HG03442 (cell line): ENCODE measurements at regions not wholly inside any gene's neighbourhood (a gene's known extent, or its start where the extent isn't known, plus 50 kb on each side); places are given as distances from the start of the nearest gene placed in this dataset.
"Not testable (repeated sequence)": the region's sequence is repeated elsewhere in the genome, so short reads cannot be mapped to it uniquely, and the experiment has no call there.

Experiments used
- ATAC-seq: cut with Tn5 transposase; IDR thresholded peaks from one replicate; pipeline ENCODE4 v1.9.1; 2021; ENCODE audit warnings: mild to moderate bottlenecking, moderate library complexity; ENCODE audit not compliant: unreplicated experiment

- ATAC-seq, result no peak
Measured at GRCh38 chr7:110317541-110318265, 773.2 kb upstream of the LRRN3 start.

GRCh38 chr7:110320285-110320684 is 770.6 kb upstream of the LRRN3 start:
- not testable (repeated sequence) for ATAC-seq

GRCh38 chr7:110322796-110323195 is 768.1 kb upstream of the LRRN3 start:
- ATAC-seq, result no peak

- ATAC-seq, result no peak
Measured at GRCh38 chr7:110326966-110327365, 764.0 kb upstream of the LRRN3 start.

- no peak for ATAC-seq
Measured at GRCh38 chr7:110336423-110336822, 754.5 kb upstream of the LRRN3 start.

- ATAC-seq, result no peak
Measured at GRCh38 chr7:110337646-110338045, 753.3 kb upstream of the LRRN3 start.

GRCh38 chr7:110347081-110347480 is 743.8 kb upstream of the LRRN3 start:
- ATAC-seq, result no peak

GRCh38 chr7:110356438-110356837 is 734.5 kb upstream of the LRRN3 start:
- no peak for ATAC-seq

GRCh38 chr7:110358028-110358427 is 732.9 kb upstream of the LRRN3 start:
- ATAC-seq, result no peak

- no peak for ATAC-seq
Measured at GRCh38 chr7:110371709-110372108, 719.2 kb upstream of the LRRN3 start.

- ATAC-seq, result no peak
Measured at GRCh38 chr7:110372685-110373084, 718.2 kb upstream of the LRRN3 start.

- no peak for ATAC-seq
Measured at GRCh38 chr7:110373416-110373815, 717.5 kb upstream of the LRRN3 start.

- no peak for ATAC-seq
Measured at GRCh38 chr7:110373859-110374258, 717.1 kb upstream of the LRRN3 start.

- no peak for ATAC-seq
Measured at GRCh38 chr7:110375068-110375467, 715.9 kb upstream of the LRRN3 start.

GRCh38 chr7:110382736-110383135 is 708.2 kb upstream of the LRRN3 start:
- ATAC-seq, result no peak

GRCh38 chr7:110386006-110386405 is 704.9 kb upstream of the LRRN3 start:
- ATAC-seq, result no peak

- ATAC-seq, result no peak
Measured at GRCh38 chr7:110386913-110387312, 704.0 kb upstream of the LRRN3 start.

GRCh38 chr7:110387689-110388088 is 703.2 kb upstream of the LRRN3 start:
- no peak for ATAC-seq

- ATAC-seq, result no peak
Measured at GRCh38 chr7:110388457-110388856, 702.5 kb upstream of the LRRN3 start.

- ATAC-seq, result no peak
Measured at GRCh38 chr7:110396021-110396420, 694.9 kb upstream of the LRRN3 start.

- no peak for ATAC-seq
Measured at GRCh38 chr7:110397927-110398660, 692.8 kb upstream of the LRRN3 start.

GRCh38 chr7:110399421-110399820 is 691.5 kb upstream of the LRRN3 start:
- no peak for ATAC-seq
